Stimulated activated CD4-positive, alpha-beta T cell treated with anti-CD3 and anti-CD28 coated beads, TNF-alpha, amount 100 ng/mL, for 1 hour (primary cell): ENCODE measurements at regions not wholly inside any gene's neighbourhood (a gene's known extent, or its start where the extent isn't known, plus 50 kb on each side); places are given as distances from the start of the nearest gene placed in this dataset.
A peak's percentile ranks its signal among the peaks of the same experiment; 100 is the strongest.

Source experiments
- DNase-seq, 3 donors: peaks; one replicate each; pipeline ENCODE4 v3.0.0-alpha.2; 2020; ENCODE audit warnings: low read depth in 3 of 3, low spot score in 1 of 3

GRCh38 chr5:135205632-135206349 lies 171.8 kb upstream of the PITX1 start:
- no peak for DNase-seq

GRCh38 chr5:135204151-135204600 lies 170.1 kb upstream of the PITX1 start:
- no peak for DNase-seq

- no peak for DNase-seq
Observed at GRCh38 chr5:135203593-135204036, 169.6 kb upstream of the PITX1 start.

- DNase-seq: no peak
Observed at GRCh38 chr5:135203019-135203418, 169.0 kb upstream of the PITX1 start.

- no peak for DNase-seq
Observed at GRCh38 chr5:135199919-135200318, 165.9 kb upstream of the PITX1 start.

- DNase-seq: no peak
Observed at GRCh38 chr5:135196483-135196882, 162.5 kb upstream of the PITX1 start.

GRCh38 chr5:135195270-135195608 lies 161.2 kb upstream of the PITX1 start:
- no peak for DNase-seq

- DNase-seq: no peak
Observed at GRCh38 chr5:135194573-135195269, 160.7 kb upstream of the PITX1 start.

GRCh38 chr5:135194126-135194488 lies 160.1 kb upstream of the PITX1 start:
- no peak for DNase-seq

GRCh38 chr5:135193213-135194125 lies 159.4 kb upstream of the PITX1 start:
- DNase-seq: no peak

- DNase-seq: no peak
Observed at GRCh38 chr5:135192351-135192750, 158.3 kb upstream of the PITX1 start.

- DNase-seq: peak; percentile 10 to 60 (median 51)
Observed at GRCh38 chr5:135191084-135191826, 157.2 kb upstream of the PITX1 start.

- no peak for DNase-seq
Observed at GRCh38 chr5:135190416-135191083, 156.5 kb upstream of the PITX1 start.

- no peak for DNase-seq
Observed at GRCh38 chr5:135189024-135189423, 155.0 kb upstream of the PITX1 start.

GRCh38 chr5:135188233-135188914 lies 154.3 kb upstream of the PITX1 start:
- DNase-seq: no peak

- DNase-seq: no peak
Observed at GRCh38 chr5:135186662-135187522, 152.9 kb upstream of the PITX1 start.

GRCh38 chr5:135185481-135186065 lies 151.5 kb upstream of the PITX1 start:
- DNase-seq: no peak

GRCh38 chr5:135184646-135185045 lies 150.6 kb upstream of the PITX1 start:
- DNase-seq: no peak

GRCh38 chr5:135183464-135183863 lies 149.4 kb upstream of the PITX1 start:
- no peak for DNase-seq
